Heart left ventricle (tissue), 16 donors: ENCODE measurements at regions not wholly inside any gene's neighbourhood (a gene's known extent, or its start where the extent isn't known, plus 50 kb on each side); places are given as distances from the start of the nearest gene placed in this dataset.

Experiments
- ATAC-seq, 4 donors: fragments of 200-7000 bp; cut with Tn5 transposase; one replicate each; pipeline ENCODE4 v1.9.1; 2020 to 2022; ENCODE audit warnings: moderate library complexity in 4 of 4, mild to moderate bottlenecking in 3 of 4, moderate number of reproducible peaks in 1 of 4
- DNase-seq, 5 donors: peaks; one replicate each; pipeline ENCODE4 v3.0.0-alpha.2; 2020
- H3K27ac ChIP-seq, 12 donors: fragments of 200-600 bp; sonication (generic) in 4 of 12; one replicate each; pipeline versions ENCODE4 v1.5.0 to v1.8.0; 2016 to 2022; ENCODE audit warnings: mild to moderate bottlenecking in 2 of 12
- H3K27me3 ChIP-seq, 9 donors: fragments of 200-600 bp; sonication (generic) in 2 of 9; one replicate each; pipeline versions ENCODE4 v1.5.1 to v1.8.0; 2016 to 2022; ENCODE audit warnings: mild to moderate bottlenecking in 3 of 9
- H3K36me3 ChIP-seq, 9 donors: fragments of 200-600 bp; sonication (generic) in 2 of 9; one replicate each; pipeline versions ENCODE4 v1.5.0 to v1.8.0; 2018 to 2022; ENCODE audit warnings: mild to moderate bottlenecking in 2 of 9
- H3K4me1 ChIP-seq, 12 donors: fragments of 200-600 bp; sonication (generic) in 4 of 12; one replicate each; pipeline versions ENCODE4 v1.5.0 to v1.8.0; 2016 to 2022; ENCODE audit warnings: mild to moderate bottlenecking in 3 of 12
- H3K4me3 ChIP-seq, 12 donors: fragments of 200-600 bp; sonication (generic) in 4 of 12; one replicate each; pipeline versions ENCODE4 v1.5.0 to v1.8.0; 2017 to 2022; ENCODE audit warnings: mild to moderate bottlenecking in 9 of 12, moderate library complexity in 4 of 12
- H3K9me3 ChIP-seq, 12 donors: fragments of 200-600 bp; sonication (generic) in 4 of 12; one replicate each; pipeline versions ENCODE4 v1.5.0 to v1.8.0; 2016 to 2022; ENCODE audit warnings: mild to moderate bottlenecking in 1 of 12
- CTCF ChIP-seq, 12 donors: fragments of 200-600 bp; sonication (generic) in 4 of 12; IDR thresholded peaks; one replicate each; pipeline versions ENCODE4 v1.5.0 to v1.8.0; 2018 to 2022; ENCODE audit warnings: antibody characterized with exemption in 12 of 12, mild to moderate bottlenecking in 5 of 12
- POLR2A ChIP-seq, 2 donors: fragments of 450-650 bp; IDR thresholded peaks; one replicate each; pipeline ENCODE4 v1.6.1; 2017; ENCODE audit warnings: antibody characterized with exemption in 2 of 2, mild to moderate bottlenecking in 2 of 2, moderate library complexity in 2 of 2
- WGBS, 4 donors: extraction: QIAGEN DNeasy Blood & Tissue Kit in 2 of 4; methylation state at CpG; one replicate each; pipeline versions ENCODE4 v1.1.5 to v1.1.7; 2013 to 2018; 5-methylcytosine and 5-hydroxymethylcytosine counted together
- intact Hi-C, 10 donors: fragments of 100-400 bp; cut with DNase I; formaldehyde crosslinking; loops; one replicate each; pipeline versions ENCODE4 v1.11.1 to v1.14.2; 2022
- donor health status: ischemic (EF 13 %, LVEDD 7.1; RV severe dilation, severe dysfunction).
- donor health status: healthy with polysubstance abuse.
- donor health status: DM: no; HTN: yes; CAD: no.
- donor health status: DM: no; HTN: no; CAD: no.
- donor health status: ischemic (EF 25% LVEDD 6.9; RV normal size, moderate dysfunction).
- donor health status: ischemic (EF 25% LVEDD 5.7; RV mildly dilated, moderate dysfunction).
- donor health status: healthy.
- donor health status: DM: yes; HTN: yes; CAD: no.
- donor health status: ischemic (EF 35%, LVEDD 5.7; RV mildly dilated, moderate dysfunction).
- donor health status: nonischemic (EF 11% LVEDD 7.7; RV severe dilation, severe dysfunction).
- donor health status: DM: yes; HTN: yes; CAD: no.
- donor health status: PGD.
- donor health status: ischemic (EF 29% LVEDD 5.4; RV normal size, mild dysfunction).
- donor health status: nonischemic (EF 23%, LVEDD 6.1; RV moderate dilation, normal function).

DNA sequence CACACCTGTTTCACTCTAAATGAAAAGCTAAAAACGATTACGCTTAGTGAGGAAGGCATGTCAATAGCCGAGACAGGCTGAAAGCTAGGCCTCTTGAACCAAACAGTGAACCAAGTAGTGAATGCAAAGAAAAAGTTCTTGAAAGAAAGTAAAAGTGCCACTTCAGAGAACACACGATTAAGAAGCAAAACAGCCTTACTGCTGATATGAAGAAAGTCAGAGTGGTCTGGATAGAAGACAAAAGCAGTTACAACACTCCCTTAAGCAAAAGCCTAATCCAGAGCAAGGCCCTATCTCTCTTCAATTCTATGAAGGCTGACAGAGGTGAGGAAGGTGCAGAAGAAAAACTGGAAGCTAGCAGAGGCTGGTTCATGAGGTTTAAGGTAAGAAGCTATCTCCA, 130.7 kb downstream of the SIPA1L2 start:
- TF ChIP-seq POLR2A (IDR thresholded peaks at IDR 0.05), result no peak
- Histone ChIP-seq H3K36me3 (no peaks in the 10 kb centered on the region), H3K9me3 (no peaks in the 10 kb centered on the region), H3K4me3 (no peak overlapping the region), H3K27me3 (no peaks in the 10 kb centered on the region), H3K4me1 (peaks cover 0 to 55% (median 14%) of the 10 kb centered on the region in 12 donors), H3K27ac (peak overlapping the region in 1 of 12 donors; percentile 12)
- intact Hi-C loops, result loop anchor here in 1 of 10 donors (10.0 kb wide), 1 partner anchor 126 kb away; no protein-coding TSS in a partner anchor
- WGBS, 4 donors, result 35 to 62% (median 47%) methylated on average over 4 of the region's 4 CpGs
- DNase-seq, result no peak
- no peak for ATAC-seq

DNA sequence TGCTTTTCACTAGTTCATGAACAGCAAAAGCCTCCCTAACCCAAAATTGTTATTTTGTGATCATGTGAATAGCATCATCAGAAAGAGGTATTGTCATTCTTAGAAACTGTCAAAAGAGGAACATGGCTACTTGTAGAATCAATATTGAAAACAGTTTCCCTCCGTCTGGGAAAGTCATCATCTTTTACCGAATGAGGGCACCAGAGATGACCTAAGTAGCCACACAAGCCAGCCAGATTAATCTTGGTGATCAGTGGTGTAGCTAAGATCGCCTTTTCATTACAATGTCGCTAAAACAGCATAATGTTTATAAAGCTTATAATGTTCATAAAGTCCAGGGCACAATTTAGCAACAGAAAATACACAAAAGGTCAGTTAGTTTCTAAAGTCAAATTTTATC, 136.1 kb downstream of the SIPA1L2 start:
- Histone ChIP-seq H3K9me3 (no peaks in the 10 kb centered on the region), H3K4me3 (no peak overlapping the region), H3K4me1 (peaks cover 0 to 31% (median 7%) of the 10 kb centered on the region in 12 donors), H3K27me3 (no peaks in the 10 kb centered on the region), H3K36me3 (peaks cover 0 to 45% (median 15%) of the 10 kb centered on the region in 9 donors), H3K27ac (no peak overlapping the region)
- ATAC-seq (no peak), DNase-seq (no peak)
- TF ChIP-seq POLR2A (IDR thresholded peaks at IDR 0.05) (no peak), CTCF (IDR thresholded peaks at IDR 0.05) (no peak)
- intact Hi-C loops, result loop anchor here in 1 of 10 donors (10.0 kb wide), 1 partner anchor 131 kb away; no protein-coding TSS in a partner anchor
- 72 to 89% (median 79%) methylated on average over 4 of the region's 4 CpGs for WGBS, 4 donors

DNA sequence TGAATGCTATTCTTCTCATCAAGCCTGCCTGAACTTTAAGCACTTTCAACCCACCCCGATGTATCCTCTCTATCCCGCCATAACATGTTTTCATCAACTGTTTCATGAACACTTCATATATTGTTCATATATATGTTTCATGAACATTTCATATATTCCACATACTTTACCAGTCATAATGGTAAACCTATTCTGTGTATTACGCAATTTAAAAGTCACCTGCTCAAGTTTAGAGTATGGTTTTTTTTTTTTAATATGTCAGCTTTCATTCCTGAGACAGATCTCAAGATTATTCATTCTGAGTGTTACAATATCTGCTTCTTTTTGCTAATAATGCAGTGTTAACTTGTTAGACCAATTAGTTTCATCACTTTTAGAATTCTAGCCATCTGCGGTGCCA, 140.7 kb downstream of the SIPA1L2 start:
- no peak overlapping the region for H3K27ac ChIP-seq
- no peaks in the 10 kb centered on the region for H3K27me3 ChIP-seq
- intact Hi-C loops, result loop anchor here in 2 of 10 donors (10.0 kb wide), 1 partner anchor 136 kb away; no protein-coding TSS in a partner anchor
- peaks cover 0 to 60% (median 15%) of the 10 kb centered on the region in 9 donors for H3K36me3 ChIP-seq
- no peaks in the 10 kb centered on the region for H3K9me3 ChIP-seq
- TF ChIP-seq CTCF (IDR thresholded peaks at IDR 0.05) (no peak), POLR2A (IDR thresholded peaks at IDR 0.05) (no peak)
- peaks cover 0 to 31% (median 18%) of the 10 kb centered on the region in 12 donors for H3K4me1 ChIP-seq
- DNase-seq (no peak), ATAC-seq (no peak)
- 97 to 99% (median 98%) methylated on average over 4 of the region's 4 CpGs for WGBS, 4 donors
- no peak overlapping the region for H3K4me3 ChIP-seq

DNA sequence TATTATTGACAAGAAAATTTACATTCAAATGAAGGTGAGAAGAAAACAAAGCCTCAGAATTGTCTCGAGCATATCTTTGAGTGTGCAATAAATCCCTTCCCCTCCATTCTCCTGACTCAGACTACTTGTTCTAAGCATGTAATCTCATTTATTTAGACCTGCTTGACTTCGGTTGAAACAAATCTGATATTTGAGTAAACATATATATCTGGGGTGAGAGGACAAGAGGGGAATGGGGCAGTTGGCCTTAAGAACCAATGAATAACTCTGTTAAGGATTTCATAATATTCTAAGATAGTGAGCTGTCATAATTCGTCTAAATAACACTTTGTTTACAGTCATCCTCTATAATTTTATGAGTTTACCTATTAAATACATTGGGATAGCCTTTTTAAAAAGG, 142.7 kb downstream of the SIPA1L2 start:
- DNase-seq (no peak), ATAC-seq (peak in 1 of 4 donors; percentile 12)
- peaks cover 0 to 64% (median 19%) of the 10 kb centered on the region in 9 donors for H3K36me3 ChIP-seq
- H3K9me3 ChIP-seq, result no peaks in the 10 kb centered on the region
- intact Hi-C loops, result loop anchor here in 2 of 10 donors (10.0 kb wide), 1 partner anchor 138 kb away; no protein-coding TSS in a partner anchor
- H3K27ac ChIP-seq, result peak overlapping the region in 11 of 12 donors; percentile 36 to 84 (median 56)
- TF ChIP-seq CTCF (IDR thresholded peaks at IDR 0.05), result no peak
- no peak for TF ChIP-seq POLR2A (IDR thresholded peaks at IDR 0.05)
- WGBS, 4 donors, result 47 to 57% (median 53%) methylated on average over 3 of the region's 3 CpGs
- H3K27me3 ChIP-seq, result no peaks in the 10 kb centered on the region
- peaks cover 0 to 39% (median 24%) of the 10 kb centered on the region in 12 donors for H3K4me1 ChIP-seq
- no peak overlapping the region for H3K4me3 ChIP-seq
